ENCODE measurements at regions not wholly inside any gene's neighbourhood (a gene's known extent, or its start where the extent isn't known, plus 50 kb on each side); places are given as distances from the start of the nearest gene placed in this dataset.
A peak's percentile ranks its signal among the peaks of the same experiment; 100 is the strongest.
"Not testable (repeated sequence)": the region's sequence is repeated elsewhere in the genome, so short reads cannot be mapped to it uniquely, and the experiment has no call there.

DNA sequence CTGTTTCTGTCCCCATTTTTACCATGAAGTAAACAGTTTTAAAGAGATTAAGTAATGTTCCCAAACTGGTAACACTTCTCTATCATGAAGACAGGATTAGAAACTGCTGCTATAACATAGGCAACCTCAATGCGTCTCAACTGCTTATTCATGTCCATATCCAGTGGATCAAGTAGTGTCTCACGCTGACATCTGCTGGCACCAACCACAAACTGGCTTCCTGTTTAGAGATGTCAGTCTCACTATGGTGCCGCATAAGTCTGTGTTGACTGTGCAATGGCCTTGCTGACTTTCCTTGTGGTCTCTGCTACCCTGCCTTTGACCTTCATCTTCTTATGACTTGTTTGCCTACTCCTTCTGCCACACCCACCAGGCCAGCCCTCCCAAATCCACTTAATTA, 369.6 kb upstream of the DPP6 start:
- no peak overlapping the region for H3K4me3 Mint-ChIP-seq
- no peak for DNase-seq

DNA sequence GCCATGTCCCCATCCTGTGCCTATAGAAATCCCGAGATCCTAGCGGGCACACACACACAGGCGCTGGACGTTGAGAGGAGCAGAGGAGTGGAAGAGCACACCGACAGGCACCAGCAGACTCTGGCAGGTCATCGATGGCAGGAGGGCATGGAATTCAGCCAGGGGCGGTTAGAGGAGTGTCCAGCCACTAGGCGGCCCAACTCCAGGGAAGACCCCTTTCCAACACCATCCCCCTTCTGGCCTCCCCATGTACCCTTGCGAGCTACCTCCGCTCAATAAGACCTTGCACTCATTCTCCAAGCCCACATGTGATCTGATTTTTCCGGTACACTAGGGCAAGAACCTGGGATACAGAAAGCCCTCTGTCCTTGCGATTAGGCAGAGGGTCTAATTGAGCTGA, 356.0 kb upstream of the DPP6 start:
- no peak for DNase-seq
- ATAC-seq = no peak
- H3K27me3 Mint-ChIP-seq = no peaks in the 10 kb centered on the region
- no peak overlapping the region for H3K27ac Mint-ChIP-seq
- H3K4me1 Mint-ChIP-seq = no peaks in the 10 kb centered on the region
- no peak overlapping the region for H3K4me3 Mint-ChIP-seq
- H3K9me3 Mint-ChIP-seq = peaks cover 4 to 7% of the 10 kb centered on the region in 2 donors

More for the DNA sequence above, 369.6 kb upstream of the DPP6 start:
- Mint-ChIP-seq H3K27ac (no peak overlapping the region), H3K9me3 (peaks cover 0 to 16% of the 10 kb centered on the region in 2 donors), H3K27me3 (no peaks in the 10 kb centered on the region), H3K4me1 (no peaks in the 10 kb centered on the region)
- no peak for ATAC-seq

DNA sequence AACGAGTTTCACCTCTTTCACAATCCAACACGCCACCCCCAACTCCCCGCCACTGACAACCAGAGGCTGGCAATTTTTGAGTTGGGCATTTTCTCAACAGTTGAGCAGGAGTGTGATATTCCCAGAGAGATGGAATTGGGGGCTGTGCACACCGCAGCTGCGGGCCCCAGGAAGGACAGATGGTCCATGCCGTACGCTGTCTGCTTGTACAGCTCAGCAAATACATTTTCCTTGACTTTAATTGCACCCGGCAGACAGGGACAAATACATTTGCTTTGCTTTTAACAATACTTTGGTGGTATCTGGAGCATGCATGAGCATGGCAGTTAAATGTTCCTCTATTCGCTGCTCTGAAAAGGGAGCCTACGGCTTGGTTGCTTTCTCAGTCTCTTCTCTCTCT, 354.2 kb upstream of the DPP6 start:
- no peaks in the 10 kb centered on the region for H3K27me3 Mint-ChIP-seq
- H3K27ac Mint-ChIP-seq = no peak overlapping the region
- peaks cover 4 to 13% of the 10 kb centered on the region in 2 donors for H3K9me3 Mint-ChIP-seq
- ATAC-seq = no peak
- H3K4me1 Mint-ChIP-seq = no peaks in the 10 kb centered on the region
- no peak for DNase-seq
- no peak overlapping the region for H3K4me3 Mint-ChIP-seq

DNA sequence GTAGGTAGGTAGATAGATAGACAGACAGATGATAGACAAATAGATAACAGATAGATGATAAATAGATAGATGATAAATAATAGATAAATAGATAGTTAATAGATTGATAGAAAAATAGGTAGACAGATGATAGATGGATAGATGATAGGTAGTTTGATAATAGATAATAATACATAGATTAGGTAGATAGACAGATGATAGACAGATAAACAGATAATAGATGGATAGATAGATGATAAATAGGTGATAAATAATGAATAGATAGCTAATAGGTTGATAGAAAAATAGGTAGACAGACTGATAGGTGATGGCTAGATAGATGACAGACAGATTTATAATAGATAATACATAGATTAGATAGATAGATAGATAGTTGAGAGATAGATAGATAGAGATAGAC, 350.5 kb upstream of the DPP6 start:
- no peaks in the 10 kb centered on the region for H3K27me3 Mint-ChIP-seq
- no peak overlapping the region for H3K27ac Mint-ChIP-seq
- H3K4me3 Mint-ChIP-seq = no peak overlapping the region
- H3K9me3 Mint-ChIP-seq = peaks cover 4 to 13% of the 10 kb centered on the region in 2 donors
- ATAC-seq = no peak
- no peaks in the 10 kb centered on the region for H3K4me1 Mint-ChIP-seq
- no peak for DNase-seq

DNA sequence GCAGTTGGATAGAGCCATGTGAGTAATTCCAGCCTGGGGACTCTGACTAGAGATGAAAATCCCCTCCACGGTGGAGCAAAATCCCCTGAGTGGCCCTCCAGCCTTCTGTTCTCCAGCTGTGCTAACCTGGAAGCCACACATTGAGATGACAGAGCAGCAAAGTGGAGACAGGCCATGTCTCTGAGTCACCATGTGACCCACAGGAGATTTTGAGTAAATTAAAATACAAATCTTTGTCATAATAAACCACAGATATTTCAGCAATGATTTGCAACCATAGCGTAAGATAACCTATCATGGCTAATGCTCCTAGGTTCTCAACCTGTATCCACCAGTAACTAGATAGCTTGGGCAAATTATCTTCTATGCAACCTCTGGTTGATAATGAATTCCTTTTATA, 328.3 kb upstream of the DPP6 start:
- H3K27me3 Mint-ChIP-seq, H3K4me1 Mint-ChIP-seq, H3K9me3 Mint-ChIP-seq, DNase-seq, ATAC-seq, H3K4me3 Mint-ChIP-seq, H3K27ac Mint-ChIP-seq: not testable (repeated sequence)

DNA sequence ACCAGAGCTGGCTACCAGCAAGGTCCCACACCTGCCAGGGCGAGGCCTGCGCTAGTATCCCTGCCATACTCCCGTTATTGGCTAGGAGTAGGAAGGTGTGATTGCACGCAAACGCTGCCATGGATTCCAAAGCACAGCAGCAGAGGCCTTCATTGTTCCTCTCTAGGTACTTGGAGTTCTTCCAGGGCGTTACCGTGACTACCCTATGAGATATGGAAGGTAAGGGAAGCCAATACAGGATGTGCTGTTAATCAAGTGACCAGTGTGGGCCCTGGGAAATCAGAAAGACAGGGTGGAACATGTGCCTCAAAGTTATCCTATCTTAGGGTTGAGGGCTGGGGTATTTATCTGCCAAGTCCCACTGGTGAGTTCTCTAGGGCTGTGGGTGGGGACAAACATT, 320.7 kb upstream of the DPP6 start:
- not testable (repeated sequence) for H3K27ac Mint-ChIP-seq, H3K9me3 Mint-ChIP-seq, DNase-seq, ATAC-seq, H3K4me3 Mint-ChIP-seq, H3K27me3 Mint-ChIP-seq, H3K4me1 Mint-ChIP-seq

DNA sequence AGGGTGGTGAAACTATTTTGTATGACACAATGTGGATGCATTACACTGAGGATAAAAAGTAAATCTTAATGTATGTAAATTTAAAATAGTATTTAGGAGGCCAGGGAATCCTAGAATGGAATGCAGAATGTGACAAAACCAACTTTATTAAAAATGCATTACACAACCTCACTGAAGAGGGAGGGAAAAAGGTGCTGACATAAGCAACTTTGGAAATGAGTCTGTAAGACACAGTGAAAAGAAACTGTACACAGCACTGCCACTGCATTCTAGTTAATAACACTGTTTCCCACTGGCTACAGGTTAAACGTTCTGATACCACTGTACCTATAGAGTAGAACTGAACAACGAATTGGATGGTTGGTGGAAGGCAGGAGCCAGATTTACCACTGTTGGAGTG, 308.8 kb upstream of the DPP6 start:
- not testable (repeated sequence) for H3K27ac Mint-ChIP-seq, H3K27me3 Mint-ChIP-seq, H3K4me3 Mint-ChIP-seq, H3K4me1 Mint-ChIP-seq, DNase-seq, H3K9me3 Mint-ChIP-seq, ATAC-seq

DNA sequence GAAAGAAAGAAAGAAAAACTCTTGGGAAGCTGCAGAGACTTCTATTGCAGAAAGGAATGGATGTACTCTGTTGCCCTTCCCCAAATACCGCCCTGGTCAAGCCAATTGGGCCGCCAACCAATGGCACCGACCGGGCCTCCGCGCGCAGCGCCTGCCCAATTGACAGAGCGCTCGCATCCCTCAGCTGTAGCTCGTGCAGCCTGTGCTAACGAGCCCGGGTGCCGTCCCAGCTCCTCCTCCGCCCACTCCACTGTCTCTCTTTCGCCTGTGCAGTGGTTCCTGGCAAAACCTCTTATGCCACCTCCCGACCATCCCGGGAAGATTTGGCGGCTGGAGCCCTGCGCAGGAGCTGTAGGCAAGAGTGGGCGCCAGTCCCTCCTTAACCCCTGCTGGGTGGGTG, 304.2 kb upstream of the DPP6 start:
- ATAC-seq, DNase-seq, H3K27me3 Mint-ChIP-seq, H3K27ac Mint-ChIP-seq, H3K9me3 Mint-ChIP-seq, H3K4me3 Mint-ChIP-seq, H3K4me1 Mint-ChIP-seq: not testable (repeated sequence)

DNA sequence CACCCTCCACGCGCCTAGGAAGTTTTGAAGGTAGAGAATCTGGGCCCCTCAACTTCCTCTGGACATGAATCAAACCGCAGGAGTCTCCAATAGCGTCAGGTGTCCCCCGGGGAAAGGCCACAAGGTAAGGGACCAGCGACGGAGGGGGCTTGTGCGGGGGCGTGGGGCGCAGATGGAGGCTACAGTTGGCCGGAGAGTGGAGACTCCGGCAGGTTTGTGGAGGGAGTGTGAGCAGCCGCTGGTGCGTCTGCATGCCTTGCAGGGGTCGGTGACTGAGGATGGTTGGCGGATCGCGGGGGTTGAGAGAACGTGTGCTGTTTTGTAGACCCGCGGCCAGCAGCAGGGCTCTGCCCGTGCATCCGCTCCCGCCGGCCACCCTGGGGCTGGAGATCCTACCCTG, 303.3 kb upstream of the DPP6 start:
- H3K27ac Mint-ChIP-seq, H3K27me3 Mint-ChIP-seq, ATAC-seq, H3K4me1 Mint-ChIP-seq, H3K9me3 Mint-ChIP-seq, H3K4me3 Mint-ChIP-seq, DNase-seq: not testable (repeated sequence)

DNA sequence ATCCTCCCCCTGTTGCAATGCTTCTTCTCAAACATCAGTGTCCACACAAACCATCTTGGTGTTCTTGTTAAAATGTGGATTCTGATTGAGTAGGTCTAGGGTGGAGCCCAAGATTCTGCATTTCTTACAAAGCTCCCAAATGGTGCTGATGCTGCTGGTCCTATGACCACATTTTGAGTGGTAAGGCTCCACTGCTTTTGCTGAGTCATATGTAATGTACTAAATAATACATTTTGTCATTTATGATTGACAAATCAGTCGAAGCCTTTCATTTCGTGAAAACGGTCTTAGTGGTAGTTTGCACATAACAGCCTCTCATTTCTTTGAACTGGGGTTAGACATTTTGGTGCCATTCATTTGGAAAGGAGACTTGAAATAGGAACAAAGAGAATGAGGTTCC, 286.3 kb upstream of the DPP6 start:
- not testable (repeated sequence) for DNase-seq, H3K27me3 Mint-ChIP-seq

DNA sequence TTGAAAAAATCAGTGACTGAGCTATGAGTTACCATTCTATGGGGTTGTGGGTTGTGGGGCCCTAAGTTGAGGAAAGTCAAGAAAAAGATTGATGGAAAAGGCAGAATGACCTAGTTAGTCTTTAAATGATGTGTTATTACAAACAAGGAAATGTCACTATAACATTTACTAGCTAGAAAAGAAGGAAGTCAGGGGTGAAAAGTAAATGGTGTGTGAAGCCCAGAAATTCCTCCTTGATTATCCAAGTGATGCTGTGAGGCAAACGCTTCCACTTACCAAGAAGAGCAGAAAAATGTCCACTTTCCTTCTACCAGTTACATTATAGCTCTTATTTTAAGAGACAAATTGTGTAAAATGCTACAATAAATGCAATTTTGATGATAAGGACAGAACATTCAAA, 285.3 kb upstream of the DPP6 start:
- not testable (repeated sequence) for H3K27me3 Mint-ChIP-seq, H3K4me1 Mint-ChIP-seq, H3K27ac Mint-ChIP-seq, DNase-seq, ATAC-seq, H3K4me3 Mint-ChIP-seq
- H3K9me3 Mint-ChIP-seq = peaks cover 4 to 14% of the 10 kb centered on the region in 2 donors

More for the DNA sequence above, 286.3 kb upstream of the DPP6 start:
- H3K4me1 Mint-ChIP-seq, H3K4me3 Mint-ChIP-seq, H3K27ac Mint-ChIP-seq, ATAC-seq: not testable (repeated sequence)
- peaks cover 4 to 14% of the 10 kb centered on the region in 2 donors for H3K9me3 Mint-ChIP-seq

DNA sequence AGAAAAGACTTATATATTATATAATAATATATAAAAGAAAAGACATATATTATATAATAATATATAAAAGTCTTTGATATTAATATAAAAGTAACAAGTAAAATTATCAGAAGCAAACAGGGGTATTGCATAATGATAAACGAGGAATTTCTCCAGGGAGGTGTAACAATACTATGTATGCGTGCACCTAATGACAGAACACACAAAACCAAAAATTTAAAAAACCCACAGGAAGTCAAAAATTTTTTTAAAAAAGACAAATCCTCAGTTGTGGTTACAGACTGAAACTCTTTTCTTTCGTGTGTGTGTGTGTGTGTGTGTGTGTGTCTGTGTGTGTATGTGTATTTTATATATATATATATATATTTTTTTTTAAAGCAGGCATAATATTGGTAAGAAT, 279.2 kb upstream of the DPP6 start:
- Mint-ChIP-seq H3K27ac (no peak overlapping the region), H3K9me3 (no peaks in the 10 kb centered on the region), H3K4me1 (no peaks in the 10 kb centered on the region), H3K4me3 (no peak overlapping the region), H3K27me3 (no peaks in the 10 kb centered on the region)
- no peak for ATAC-seq
- no peak for DNase-seq

DNA sequence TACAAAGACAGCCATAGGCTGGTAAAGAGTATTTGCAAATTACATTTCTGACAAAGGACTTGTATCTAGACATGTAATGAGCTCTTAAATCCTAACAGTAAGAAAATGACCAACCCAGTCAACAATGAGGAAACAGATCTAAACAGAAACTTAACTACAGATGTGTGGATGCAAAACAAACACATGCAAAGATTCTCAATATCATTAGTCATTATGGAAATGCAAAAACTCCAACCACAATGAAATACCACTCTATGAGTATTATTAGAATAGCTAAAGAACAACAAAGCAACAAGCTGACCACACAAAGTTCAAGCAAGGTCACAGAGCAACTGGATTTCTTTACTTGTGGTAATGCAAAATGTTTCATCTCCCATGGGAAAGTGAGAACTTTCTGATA, 275.3 kb upstream of the DPP6 start:
- H3K9me3 Mint-ChIP-seq, H3K4me3 Mint-ChIP-seq, ATAC-seq, H3K4me1 Mint-ChIP-seq, H3K27me3 Mint-ChIP-seq, H3K27ac Mint-ChIP-seq, DNase-seq: not testable (repeated sequence)

DNA sequence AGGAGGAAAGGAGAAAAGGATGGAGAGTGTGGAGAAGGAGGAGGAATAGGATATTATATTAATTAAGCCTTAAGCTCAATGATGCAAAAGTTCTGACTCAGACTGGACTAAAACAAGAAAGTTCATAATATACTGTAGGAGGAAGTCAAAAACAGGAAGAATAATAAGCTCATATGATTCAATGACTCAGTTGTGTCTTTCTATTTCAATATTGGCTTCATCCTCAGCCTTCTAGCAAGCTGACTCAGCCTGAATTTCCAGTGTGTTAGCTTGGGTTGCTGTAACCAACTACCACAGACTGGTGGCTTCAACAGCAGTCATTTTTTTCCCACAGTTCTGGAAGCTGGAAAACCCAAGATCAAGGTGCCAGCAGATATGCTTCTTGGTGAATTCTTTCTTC, 254.8 kb upstream of the DPP6 start:
- H3K27ac Mint-ChIP-seq, H3K27me3 Mint-ChIP-seq, ATAC-seq, H3K9me3 Mint-ChIP-seq, H3K4me1 Mint-ChIP-seq, H3K4me3 Mint-ChIP-seq, DNase-seq: not testable (repeated sequence)

DNA sequence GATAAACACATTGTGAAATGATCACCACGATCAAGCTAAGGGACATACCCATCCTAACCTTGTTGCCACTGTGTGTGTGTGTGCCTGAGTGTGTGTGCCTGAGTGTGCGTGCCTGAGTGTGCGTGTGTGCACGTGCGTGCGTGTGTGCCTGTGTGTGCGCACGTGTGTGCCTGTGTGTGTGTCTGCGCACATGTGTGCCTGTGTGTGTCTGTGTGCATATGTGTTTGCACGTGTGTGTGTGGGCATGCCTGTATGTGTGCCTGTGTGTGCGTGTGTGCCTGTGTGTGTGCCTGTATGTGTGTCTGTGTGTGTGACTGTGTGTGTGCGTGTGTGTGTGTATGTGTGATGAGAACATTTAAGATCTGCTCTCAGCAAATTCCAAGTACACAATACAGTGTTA, 244.1 kb upstream of the DPP6 start:
- Mint-ChIP-seq H3K27me3 (no peaks in the 10 kb centered on the region), H3K4me3 (no peak overlapping the region), H3K27ac (no peak overlapping the region), H3K9me3 (no peaks in the 10 kb centered on the region), H3K4me1 (no peaks in the 10 kb centered on the region)
- DNase-seq = no peak
- ATAC-seq = no peak

DNA sequence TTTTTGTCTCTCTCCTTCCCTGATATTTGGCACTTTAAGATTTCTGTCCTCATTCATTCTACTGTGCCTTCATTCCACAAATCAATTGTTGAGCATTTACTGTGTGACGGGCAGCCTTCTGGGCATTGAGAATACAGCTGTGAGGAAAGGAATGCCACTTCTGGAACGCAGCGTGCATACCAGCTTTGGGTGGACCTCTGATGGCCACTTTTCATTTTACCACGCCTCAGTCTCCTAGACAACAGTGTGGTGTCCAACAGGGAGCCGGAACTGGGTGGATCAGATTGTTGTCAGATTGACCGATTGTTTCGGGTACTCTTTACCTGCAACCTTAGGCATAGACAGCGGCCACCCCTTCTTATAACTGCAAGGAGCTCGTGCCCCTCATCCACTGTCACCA, 222.7 kb upstream of the DPP6 start:
- no peaks in the 10 kb centered on the region for H3K4me1 Mint-ChIP-seq
- H3K27me3 Mint-ChIP-seq = no peaks in the 10 kb centered on the region
- H3K4me3 Mint-ChIP-seq = no peak overlapping the region
- H3K9me3 Mint-ChIP-seq = peaks cover 5 to 14% of the 10 kb centered on the region in 2 donors
- peak overlapping the region in 1 of 2 donors; percentile 48 for H3K27ac Mint-ChIP-seq
- ATAC-seq (no peak), DNase-seq (no peak)

DNA sequence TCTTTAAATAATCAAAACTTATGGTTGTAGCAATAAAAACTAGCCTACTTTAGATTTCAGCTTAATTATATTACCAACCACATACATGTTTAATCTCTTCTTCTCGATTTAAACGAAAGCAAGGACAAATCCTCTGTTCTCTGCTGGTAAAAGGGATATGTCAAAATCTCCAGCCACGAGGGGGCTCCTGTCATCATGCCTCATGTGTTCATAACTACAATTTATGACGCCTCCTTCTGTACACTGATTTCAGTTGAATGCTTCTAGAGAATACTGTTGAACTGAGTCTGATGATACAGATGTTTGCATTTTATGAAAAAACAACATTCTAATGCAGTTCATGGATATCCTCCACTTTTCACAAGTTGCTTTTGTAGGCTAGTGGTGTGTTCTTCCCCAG, 220.0 kb upstream of the DPP6 start:
- ATAC-seq (no peak), DNase-seq (no peak)
- peaks cover 0 to 6% of the 10 kb centered on the region in 2 donors for H3K9me3 Mint-ChIP-seq
- H3K27ac Mint-ChIP-seq = no peak overlapping the region
- H3K27me3 Mint-ChIP-seq = no peaks in the 10 kb centered on the region
- H3K4me3 Mint-ChIP-seq = no peak overlapping the region
- no peaks in the 10 kb centered on the region for H3K4me1 Mint-ChIP-seq
